ENCODE measurements at regions not wholly inside any gene's neighbourhood (a gene's known extent, or its start where the extent isn't known, plus 50 kb on each side); places are given as distances from the start of the nearest gene placed in this dataset.

- TF ChIP-seq, protein P1, sequence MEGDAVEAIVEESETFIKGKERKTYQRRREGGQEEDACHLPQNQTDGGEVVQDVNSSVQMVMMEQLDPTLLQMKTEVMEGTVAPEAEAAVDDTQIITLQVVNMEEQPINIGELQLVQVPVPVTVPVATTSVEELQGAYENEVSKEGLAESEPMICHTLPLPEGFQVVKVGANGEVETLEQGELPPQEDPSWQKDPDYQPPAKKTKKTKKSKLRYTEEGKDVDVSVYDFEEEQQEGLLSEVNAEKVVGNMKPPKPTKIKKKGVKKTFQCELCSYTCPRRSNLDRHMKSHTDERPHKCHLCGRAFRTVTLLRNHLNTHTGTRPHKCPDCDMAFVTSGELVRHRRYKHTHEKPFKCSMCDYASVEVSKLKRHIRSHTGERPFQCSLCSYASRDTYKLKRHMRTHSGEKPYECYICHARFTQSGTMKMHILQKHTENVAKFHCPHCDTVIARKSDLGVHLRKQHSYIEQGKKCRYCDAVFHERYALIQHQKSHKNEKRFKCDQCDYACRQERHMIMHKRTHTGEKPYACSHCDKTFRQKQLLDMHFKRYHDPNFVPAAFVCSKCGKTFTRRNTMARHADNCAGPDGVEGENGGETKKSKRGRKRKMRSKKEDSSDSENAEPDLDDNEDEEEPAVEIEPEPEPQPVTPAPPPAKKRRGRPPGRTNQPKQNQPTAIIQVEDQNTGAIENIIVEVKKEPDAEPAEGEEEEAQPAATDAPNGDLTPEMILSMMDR (conservative IDR thresholded peaks at IDR 0.05) = no peak
- TF ChIP-seq EZH2 (IDR thresholded peaks at IDR 0.05; ENCODE audit: low read depth) = no peak
Observed at GRCh38 chr3:178295292-178295912, 240.8 kb upstream of the KCNMB2 start.

All from PC-9 (cell line).